ENCODE measurements at regions not wholly inside any gene's neighbourhood (a gene's known extent, or its start where the extent isn't known, plus 50 kb on each side); places are given as distances from the start of the nearest gene placed in this dataset.

DNA sequence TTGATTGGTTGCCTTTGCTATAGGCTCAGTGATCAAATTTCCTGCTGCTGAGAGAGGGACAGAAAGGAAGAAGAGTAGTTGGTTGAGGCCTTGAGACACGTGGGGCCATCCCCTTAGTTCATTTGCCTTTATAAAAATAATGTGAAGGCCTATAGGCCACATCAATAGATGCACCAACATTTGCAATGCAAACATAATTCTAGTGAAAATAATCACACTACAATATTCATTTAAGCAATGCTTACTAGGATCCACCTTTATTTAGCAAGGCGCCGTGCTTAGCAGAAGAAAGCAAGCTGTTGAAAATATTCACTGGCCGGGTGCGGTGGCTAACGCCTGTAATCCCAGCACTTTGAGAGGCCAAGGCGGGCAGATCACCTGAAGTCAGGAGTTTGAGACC is 105.3 kb upstream of the CXCR4 start:
- TF ChIP-seq POLR2AphosphoS5 (IDR thresholded peaks at IDR 0.05; ENCODE audit: low read depth, low read length) (no peak), TCF7L2 (IDR thresholded peaks at IDR 0.05; ENCODE audit: low read depth, low read length) (no peak)
- TF ChIP-seq, protein P1, sequence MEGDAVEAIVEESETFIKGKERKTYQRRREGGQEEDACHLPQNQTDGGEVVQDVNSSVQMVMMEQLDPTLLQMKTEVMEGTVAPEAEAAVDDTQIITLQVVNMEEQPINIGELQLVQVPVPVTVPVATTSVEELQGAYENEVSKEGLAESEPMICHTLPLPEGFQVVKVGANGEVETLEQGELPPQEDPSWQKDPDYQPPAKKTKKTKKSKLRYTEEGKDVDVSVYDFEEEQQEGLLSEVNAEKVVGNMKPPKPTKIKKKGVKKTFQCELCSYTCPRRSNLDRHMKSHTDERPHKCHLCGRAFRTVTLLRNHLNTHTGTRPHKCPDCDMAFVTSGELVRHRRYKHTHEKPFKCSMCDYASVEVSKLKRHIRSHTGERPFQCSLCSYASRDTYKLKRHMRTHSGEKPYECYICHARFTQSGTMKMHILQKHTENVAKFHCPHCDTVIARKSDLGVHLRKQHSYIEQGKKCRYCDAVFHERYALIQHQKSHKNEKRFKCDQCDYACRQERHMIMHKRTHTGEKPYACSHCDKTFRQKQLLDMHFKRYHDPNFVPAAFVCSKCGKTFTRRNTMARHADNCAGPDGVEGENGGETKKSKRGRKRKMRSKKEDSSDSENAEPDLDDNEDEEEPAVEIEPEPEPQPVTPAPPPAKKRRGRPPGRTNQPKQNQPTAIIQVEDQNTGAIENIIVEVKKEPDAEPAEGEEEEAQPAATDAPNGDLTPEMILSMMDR (IDR thresholded peaks at IDR 0.05) = no peak
